Hematopoietic multipotent progenitor cell (in vitro differentiated cells): ENCODE measurements at regions not wholly inside any gene's neighbourhood (a gene's known extent, or its start where the extent isn't known, plus 50 kb on each side); places are given as distances from the start of the nearest gene placed in this dataset.
A peak's percentile ranks its signal among the peaks of the same experiment; 100 is the strongest.
"Not testable (repeated sequence)": the region's sequence is repeated elsewhere in the genome, so short reads cannot be mapped to it uniquely, and the experiment has no call there.

Experiments
- DNase-seq, 3 donors: peaks; one replicate each; pipeline ENCODE4 v3.0.0-alpha.2; 2011 to 2015; ENCODE audit warnings: low read depth in 2 of 3, low spot score in 2 of 3

DNA sequence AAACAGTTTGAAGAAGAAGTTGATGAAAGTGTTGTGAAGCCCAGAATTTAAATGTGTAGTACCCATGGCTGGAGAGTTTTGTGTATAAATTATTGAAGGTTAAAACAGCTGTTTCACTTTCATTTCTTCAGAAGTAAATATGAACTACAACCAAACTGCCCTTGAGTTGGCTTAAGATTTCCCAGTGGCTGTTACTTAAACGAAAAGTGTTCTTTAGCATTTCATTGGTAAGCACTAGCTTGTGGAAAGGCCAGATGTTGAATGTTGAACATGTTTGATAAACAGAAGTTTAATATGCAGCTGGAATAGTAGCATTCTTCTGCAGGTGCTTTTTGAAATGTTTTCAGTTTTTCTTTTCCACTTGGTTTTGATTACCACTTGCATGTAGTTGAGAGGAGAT, 83.2 kb upstream of the TNRC6B start:
- peak in 1 of 3 donors; percentile 47 for DNase-seq

GRCh38 chr22:40099887-40100286, 77.8 kb upstream of the TNRC6B start:
- DNase-seq = not testable (repeated sequence)

GRCh38 chr22:40105755-40106154, 72.0 kb upstream of the TNRC6B start:
- DNase-seq = no peak

DNA sequence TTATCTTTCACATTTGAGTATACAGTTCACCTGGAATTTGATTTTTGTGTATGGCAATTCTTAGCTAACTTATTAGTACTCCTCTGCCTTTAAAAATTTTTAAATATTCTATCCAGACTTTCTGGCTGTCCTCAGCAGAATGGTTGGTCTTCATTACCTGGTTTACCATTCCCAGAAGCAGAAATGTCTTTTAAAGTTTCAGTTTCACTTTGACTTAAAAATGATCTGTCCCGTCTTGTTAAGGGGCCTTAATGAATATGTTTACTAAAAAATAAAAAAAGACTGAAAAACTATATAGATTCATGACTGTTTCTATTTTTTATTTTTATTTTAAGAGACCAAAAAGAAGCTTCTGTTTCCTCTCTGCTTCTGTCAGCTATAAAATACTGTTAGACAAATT, 70.5 kb upstream of the TNRC6B start:
- peak in 1 of 3 donors; percentile 33 for DNase-seq

- peak in 1 of 3 donors; percentile 11 for DNase-seq
These were observed 69.8 kb upstream of the TNRC6B start for GRCh38 chr22:40107851-40108378.

GRCh38 chr22:40108396-40108795, 69.3 kb upstream of the TNRC6B start:
- DNase-seq = no peak

GRCh38 chr22:40108926-40109325, 68.8 kb upstream of the TNRC6B start:
- not testable (repeated sequence) for DNase-seq

DNA sequence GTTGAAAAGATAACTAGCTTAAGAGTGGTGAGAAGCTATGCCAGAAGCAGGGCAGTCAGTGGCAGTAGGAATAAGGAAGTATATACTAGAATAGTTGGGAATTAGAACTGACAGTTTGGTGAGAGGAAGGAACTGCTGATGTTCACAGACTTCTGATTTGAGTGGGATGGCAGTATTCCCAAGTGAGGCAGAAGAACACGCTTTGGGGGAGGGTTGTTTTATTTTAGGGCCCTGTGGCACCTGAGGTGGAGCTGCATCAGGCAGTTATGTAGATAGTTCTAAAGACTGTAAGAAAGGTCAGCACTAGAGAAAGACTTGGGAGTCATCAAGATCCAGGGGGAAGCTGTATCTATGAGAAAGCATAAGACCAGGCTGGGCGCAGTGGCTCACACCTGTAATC, 66.3 kb upstream of the TNRC6B start:
- no peak for DNase-seq

GRCh38 chr22:40112595-40112994, 65.1 kb upstream of the TNRC6B start:
- DNase-seq = no peak

- no peak for DNase-seq
These were observed 64.0 kb upstream of the TNRC6B start for GRCh38 chr22:40113696-40114095.

DNA sequence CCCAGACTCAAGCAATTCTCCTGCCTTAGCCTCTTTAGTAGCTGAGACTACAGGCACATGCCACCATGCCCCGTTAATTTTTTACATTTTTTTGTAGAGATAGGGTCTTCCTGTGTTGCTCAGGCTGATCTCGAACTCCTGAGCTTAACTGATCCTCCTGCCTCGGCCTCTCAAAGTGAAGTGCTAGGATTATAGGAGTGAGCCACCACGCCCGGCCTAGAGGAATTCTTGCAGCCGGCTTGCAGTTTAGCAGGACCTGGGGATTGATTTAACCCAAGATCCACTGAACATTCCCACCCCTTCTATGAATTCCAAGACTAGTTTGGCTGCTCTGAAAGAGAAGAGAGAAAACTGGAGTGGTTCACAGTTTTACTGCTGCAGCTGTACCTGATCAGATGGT, 63.3 kb upstream of the TNRC6B start:
- no peak for DNase-seq

GRCh38 chr22:40116496-40117200, 61.1 kb upstream of the TNRC6B start:
- DNase-seq = peak in 1 of 3 donors; percentile 33

GRCh38 chr22:40118979-40119378, 58.7 kb upstream of the TNRC6B start:
- no peak for DNase-seq

DNA sequence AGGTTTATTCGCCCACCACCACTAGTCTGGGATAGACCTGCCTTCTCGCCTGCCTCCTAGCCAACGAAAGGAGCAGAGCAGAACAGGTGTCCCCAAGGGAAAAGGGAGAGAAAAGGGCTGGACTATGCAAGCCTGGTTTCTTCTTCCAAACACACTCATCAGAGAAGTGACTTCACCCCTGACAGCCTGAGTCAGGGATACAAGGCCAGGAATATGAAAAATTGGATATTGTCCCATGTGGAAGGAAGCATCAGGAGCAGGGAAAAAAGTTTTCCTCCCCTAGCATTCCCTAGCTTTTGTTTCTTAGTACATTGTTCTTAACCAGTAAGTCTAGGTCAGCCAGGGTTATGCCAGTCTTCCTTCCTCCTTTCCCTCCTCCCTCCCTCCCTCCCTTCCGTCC, 56.9 kb upstream of the TNRC6B start:
- no peak for DNase-seq

DNA sequence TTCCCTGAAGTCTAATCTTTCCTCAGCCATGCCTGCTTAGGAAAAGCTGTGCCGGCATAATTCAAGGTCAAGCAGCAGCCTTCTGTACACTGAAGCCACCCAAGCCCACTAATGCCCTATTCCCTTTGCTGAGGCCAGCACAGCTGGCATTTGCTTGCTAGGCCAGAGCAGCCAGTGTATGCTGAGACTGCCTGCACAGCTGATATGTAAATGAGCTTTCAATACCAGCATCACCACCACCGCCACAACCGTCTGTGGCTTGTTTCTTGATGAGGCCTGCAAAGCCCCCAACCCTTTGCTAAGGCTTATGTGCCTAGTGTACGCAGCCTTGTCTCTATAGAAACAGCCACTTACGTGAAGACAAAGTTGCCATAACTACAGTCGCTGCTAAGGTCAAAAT, 56.3 kb upstream of the TNRC6B start:
- DNase-seq = peak in 1 of 3 donors; percentile 33

DNA sequence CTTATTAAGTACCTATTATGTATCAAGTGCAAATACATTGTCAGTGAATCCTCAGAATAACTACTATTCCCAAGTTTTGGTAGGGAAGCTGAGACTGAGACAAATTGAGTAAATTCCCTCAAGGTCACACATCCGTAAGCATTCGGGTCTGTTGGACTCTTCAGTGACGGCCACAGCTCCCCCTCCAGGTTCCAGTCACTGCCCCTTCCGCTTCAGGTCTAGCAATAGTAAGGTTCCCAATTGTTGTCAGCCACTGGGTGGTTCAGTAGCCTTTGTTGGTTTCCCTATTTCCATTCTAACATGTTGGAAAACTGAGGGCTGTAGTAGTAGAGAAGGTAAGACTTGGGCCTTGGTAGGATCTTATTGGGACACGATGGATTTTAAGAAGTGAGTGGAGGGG, 54.9 kb upstream of the TNRC6B start:
- no peak for DNase-seq

- no peak for DNase-seq
These were observed 54.3 kb upstream of the TNRC6B start for GRCh38 chr22:40123387-40123786.
